Liver (tissue), 7 donors: ENCODE measurements at regions not wholly inside any gene's neighbourhood (a gene's known extent, or its start where the extent isn't known, plus 50 kb on each side); places are given as distances from the start of the nearest gene placed in this dataset.

Source experiments
- DNase-seq: peaks from one replicate; pipeline ENCODE4 v3.0.0-alpha.2; 2017; ENCODE audit warnings: low spot score
- H3K27ac ChIP-seq, 2 donors: one replicate each; pipeline ENCODE4 v1.7.0; 2013; ENCODE audit warnings: inconsistent platforms in 2 of 2, low read length in 2 of 2, control low read depth in 1 of 2, low read depth in 1 of 2, mild to moderate bottlenecking in 1 of 2
- H3K27me3 ChIP-seq, 4 donors: one replicate each; pipeline versions ENCODE4 v1.6.1 to v1.7.0; 2013; ENCODE audit warnings: low read length in 3 of 4, inconsistent platforms in 1 of 4, mild to moderate bottlenecking in 1 of 4, moderate library complexity in 1 of 4; ENCODE audit not compliant: control insufficient read depth in 4 of 4, insufficient read depth in 4 of 4
- H3K36me3 ChIP-seq, 4 donors: one replicate each; pipeline versions ENCODE4 v1.6.1 to v1.7.0; 2013; ENCODE audit warnings: low read length in 3 of 4, mild to moderate bottlenecking in 3 of 4, low read depth in 1 of 4, moderate library complexity in 1 of 4; ENCODE audit not compliant: control insufficient read depth in 4 of 4, insufficient read depth in 3 of 4
- H3K4me1 ChIP-seq, 4 donors: one replicate each; pipeline versions ENCODE4 v1.6.1 to v1.7.0; 2013; ENCODE audit warnings: low read length in 3 of 4, mild to moderate bottlenecking in 3 of 4, moderate library complexity in 1 of 4; ENCODE audit not compliant: control insufficient read depth in 4 of 4, insufficient read depth in 4 of 4
- H3K4me3 ChIP-seq, 3 donors: one replicate each; pipeline versions ENCODE4 v1.6.1 to v1.7.0; 2013; ENCODE audit warnings: low read length in 3 of 3, control low read depth in 1 of 3, low read depth in 1 of 3, mild to moderate bottlenecking in 1 of 3
- H3K9ac ChIP-seq, 2 donors: one replicate each; pipeline ENCODE4 v1.7.0; 2013; ENCODE audit warnings: low read length in 2 of 2, mild to moderate bottlenecking in 2 of 2, moderate library complexity in 2 of 2, control low read depth in 1 of 2, low read depth in 1 of 2
- H3K9me3 ChIP-seq, 4 donors: one replicate each; pipeline versions ENCODE4 v1.6.1 to v1.7.0; 2013; ENCODE audit warnings: low read length in 3 of 4; ENCODE audit not compliant: control insufficient read depth in 4 of 4
- FOXA1 ChIP-seq: IDR thresholded peaks from 2 replicates; pipeline ENCODE4 v1.6.1; 2016; ENCODE audit warnings: antibody characterized with exemption
- FOXA2 ChIP-seq: IDR thresholded peaks from 2 replicates; pipeline ENCODE4 v1.6.1; 2016; ENCODE audit warnings: antibody characterized with exemption
- GABPA ChIP-seq, 2 donors: IDR thresholded peaks in 1 of 2; conservative IDR thresholded peaks in 1 of 2; 2 replicates each; pipeline ENCODE4 v1.6.1; 2016; ENCODE audit warnings: antibody characterized with exemption in 2 of 2, mild to moderate bottlenecking in 1 of 2, moderate library complexity in 1 of 2
- HNF4A ChIP-seq, 2 donors: conservative IDR thresholded peaks; 2 replicates each; pipeline ENCODE4 v1.6.1; 2016; ENCODE audit warnings: antibody characterized with exemption in 2 of 2, mild to moderate bottlenecking in 2 of 2
- HNF4G ChIP-seq: IDR thresholded peaks from 2 replicates; pipeline ENCODE4 v1.6.1; 2016; ENCODE audit warnings: antibody characterized with exemption
- JUND ChIP-seq, 2 donors: IDR thresholded peaks; 2 replicates each; pipeline ENCODE4 v1.6.1; 2016; ENCODE audit warnings: antibody characterized with exemption in 2 of 2
- NR2F2 ChIP-seq: IDR thresholded peaks from 2 replicates; pipeline ENCODE4 v1.6.1; 2016; ENCODE audit warnings: antibody characterized with exemption
- RAD21 ChIP-seq, 2 donors: IDR thresholded peaks; 2 replicates each; pipeline ENCODE4 v1.6.1; 2016; ENCODE audit warnings: antibody characterized with exemption in 2 of 2, mild to moderate bottlenecking in 2 of 2
- SP1 ChIP-seq: IDR thresholded peaks from 2 replicates; pipeline ENCODE4 v1.6.1; 2018; ENCODE audit warnings: antibody characterized with exemption, mild to moderate bottlenecking
- TAF1 ChIP-seq: conservative IDR thresholded peaks from 2 replicates; pipeline ENCODE4 v1.6.1; 2016; ENCODE audit warnings: antibody characterized with exemption, mild to moderate bottlenecking
- YY1 ChIP-seq: IDR thresholded peaks from 2 replicates; pipeline ENCODE4 v1.6.1; 2016; ENCODE audit warnings: antibody characterized with exemption, mild to moderate bottlenecking
- WGBS: extraction: QIAGEN DNeasy Blood & Tissue Kit; methylation state at CpG from one replicate; pipeline ENCODE4 v1.1.7; 2013; 5-methylcytosine and 5-hydroxymethylcytosine counted together
- TF ChIP-seq, protein P1 (sequence below): IDR thresholded peaks from 2 replicates; pipeline ENCODE4 v1.6.1; 2016; ENCODE audit warnings: antibody characterized with exemption, mild to moderate bottlenecking
- TF ChIP-seq, protein P2 (sequence below): IDR thresholded peaks from 2 replicates; pipeline ENCODE4 v1.6.1; 2016; ENCODE audit warnings: antibody characterized with exemption
- TF ChIP-seq, protein P3 (sequence below): IDR thresholded peaks from 2 replicates; pipeline ENCODE4 v1.6.1; 2016; ENCODE audit warnings: antibody characterized with exemption
- donor health status: healthy.
- donor health status: healthy.
- donor health status: healthy.
- donor health status: healthy.

DNA sequence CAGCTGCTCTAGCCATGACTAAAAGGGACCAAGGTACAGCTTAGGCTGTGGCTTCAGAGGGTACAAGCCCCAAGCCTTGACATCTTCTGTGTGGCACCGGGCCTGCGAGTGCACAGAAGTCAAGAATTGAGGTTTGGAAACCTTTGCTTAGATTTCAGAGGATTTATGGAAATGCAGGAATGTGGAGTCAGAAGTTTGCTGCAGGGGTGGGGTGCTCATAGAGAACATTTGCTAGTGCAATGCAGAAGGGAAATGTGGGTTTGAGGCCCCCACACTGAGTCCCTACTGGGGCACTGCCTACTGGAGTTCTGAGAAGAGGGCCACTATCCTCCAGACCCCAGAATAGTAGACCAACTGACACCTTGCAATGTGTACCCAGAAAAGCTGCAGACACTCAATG, 624.9 kb upstream of the FTMT start:
- DNase-seq: no peak
- no peaks in the 10 kb centered on the region for H3K4me1 ChIP-seq
- H3K27ac ChIP-seq: no peak overlapping the region
- no peaks in the 10 kb centered on the region for H3K27me3 ChIP-seq
- no peaks in the 10 kb centered on the region for H3K36me3 ChIP-seq
- TF ChIP-seq, protein P1, sequence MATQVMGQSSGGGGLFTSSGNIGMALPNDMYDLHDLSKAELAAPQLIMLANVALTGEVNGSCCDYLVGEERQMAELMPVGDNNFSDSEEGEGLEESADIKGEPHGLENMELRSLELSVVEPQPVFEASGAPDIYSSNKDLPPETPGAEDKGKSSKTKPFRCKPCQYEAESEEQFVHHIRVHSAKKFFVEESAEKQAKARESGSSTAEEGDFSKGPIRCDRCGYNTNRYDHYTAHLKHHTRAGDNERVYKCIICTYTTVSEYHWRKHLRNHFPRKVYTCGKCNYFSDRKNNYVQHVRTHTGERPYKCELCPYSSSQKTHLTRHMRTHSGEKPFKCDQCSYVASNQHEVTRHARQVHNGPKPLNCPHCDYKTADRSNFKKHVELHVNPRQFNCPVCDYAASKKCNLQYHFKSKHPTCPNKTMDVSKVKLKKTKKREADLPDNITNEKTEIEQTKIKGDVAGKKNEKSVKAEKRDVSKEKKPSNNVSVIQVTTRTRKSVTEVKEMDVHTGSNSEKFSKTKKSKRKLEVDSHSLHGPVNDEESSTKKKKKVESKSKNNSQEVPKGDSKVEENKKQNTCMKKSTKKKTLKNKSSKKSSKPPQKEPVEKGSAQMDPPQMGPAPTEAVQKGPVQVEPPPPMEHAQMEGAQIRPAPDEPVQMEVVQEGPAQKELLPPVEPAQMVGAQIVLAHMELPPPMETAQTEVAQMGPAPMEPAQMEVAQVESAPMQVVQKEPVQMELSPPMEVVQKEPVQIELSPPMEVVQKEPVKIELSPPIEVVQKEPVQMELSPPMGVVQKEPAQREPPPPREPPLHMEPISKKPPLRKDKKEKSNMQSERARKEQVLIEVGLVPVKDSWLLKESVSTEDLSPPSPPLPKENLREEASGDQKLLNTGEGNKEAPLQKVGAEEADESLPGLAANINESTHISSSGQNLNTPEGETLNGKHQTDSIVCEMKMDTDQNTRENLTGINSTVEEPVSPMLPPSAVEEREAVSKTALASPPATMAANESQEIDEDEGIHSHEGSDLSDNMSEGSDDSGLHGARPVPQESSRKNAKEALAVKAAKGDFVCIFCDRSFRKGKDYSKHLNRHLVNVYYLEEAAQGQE: no peak
- TF ChIP-seq NR2F2: no peak
- TF ChIP-seq FOXA2: no peak
- TF ChIP-seq SP1: no peak
- no peak for TF ChIP-seq RAD21 (IDR thresholded peaks at IDR 0.05)
- TF ChIP-seq YY1: no peak
- no peak for TF ChIP-seq HNF4A (conservative IDR thresholded peaks at IDR 0.05)
- no peak for TF ChIP-seq TAF1
- TF ChIP-seq, protein P2, sequence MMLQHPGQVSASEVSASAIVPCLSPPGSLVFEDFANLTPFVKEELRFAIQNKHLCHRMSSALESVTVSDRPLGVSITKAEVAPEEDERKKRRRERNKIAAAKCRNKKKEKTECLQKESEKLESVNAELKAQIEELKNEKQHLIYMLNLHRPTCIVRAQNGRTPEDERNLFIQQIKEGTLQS: no peak
- no peak for TF ChIP-seq FOXA1
- no peak for TF ChIP-seq JUND (IDR thresholded peaks at IDR 0.05)
- TF ChIP-seq, protein P3, sequence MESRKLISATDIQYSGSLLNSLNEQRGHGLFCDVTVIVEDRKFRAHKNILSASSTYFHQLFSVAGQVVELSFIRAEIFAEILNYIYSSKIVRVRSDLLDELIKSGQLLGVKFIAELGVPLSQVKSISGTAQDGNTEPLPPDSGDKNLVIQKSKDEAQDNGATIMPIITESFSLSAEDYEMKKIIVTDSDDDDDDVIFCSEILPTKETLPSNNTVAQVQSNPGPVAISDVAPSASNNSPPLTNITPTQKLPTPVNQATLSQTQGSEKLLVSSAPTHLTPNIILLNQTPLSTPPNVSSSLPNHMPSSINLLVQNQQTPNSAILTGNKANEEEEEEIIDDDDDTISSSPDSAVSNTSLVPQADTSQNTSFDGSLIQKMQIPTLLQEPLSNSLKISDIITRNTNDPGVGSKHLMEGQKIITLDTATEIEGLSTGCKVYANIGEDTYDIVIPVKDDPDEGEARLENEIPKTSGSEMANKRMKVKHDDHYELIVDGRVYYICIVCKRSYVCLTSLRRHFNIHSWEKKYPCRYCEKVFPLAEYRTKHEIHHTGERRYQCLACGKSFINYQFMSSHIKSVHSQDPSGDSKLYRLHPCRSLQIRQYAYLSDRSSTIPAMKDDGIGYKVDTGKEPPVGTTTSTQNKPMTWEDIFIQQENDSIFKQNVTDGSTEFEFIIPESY: no peak
- TF ChIP-seq GABPA (IDR thresholded peaks at IDR 0.05 in 1 of 2, conservative IDR thresholded peaks at IDR 0.05 in 1 of 2): no peak
- H3K4me3 ChIP-seq: no peak overlapping the region
- no peaks in the 10 kb centered on the region for H3K9me3 ChIP-seq
- no peak overlapping the region for H3K9ac ChIP-seq
- WGBS: 36% methylated on average over 2 of the region's 2 CpGs

DNA sequence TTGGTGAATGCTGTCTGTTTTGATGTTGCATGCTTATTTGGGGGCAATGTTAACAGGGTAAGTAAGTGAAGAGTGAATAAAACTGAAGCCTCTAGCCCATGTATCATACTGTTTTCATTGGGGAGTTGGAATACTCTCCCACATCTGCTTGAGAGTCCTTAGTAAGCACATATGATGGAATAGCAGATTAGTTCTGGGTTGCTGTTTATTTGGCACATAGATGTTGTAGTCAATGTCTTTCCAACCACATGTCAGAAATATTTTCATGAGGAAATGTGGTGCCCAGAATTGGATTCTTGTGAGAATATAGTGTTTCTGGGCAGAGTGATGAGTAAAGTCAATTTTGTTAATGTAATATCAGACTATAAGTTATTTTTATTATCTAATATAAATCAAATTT, 611.7 kb upstream of the FTMT start:
- no peaks in the 10 kb centered on the region for H3K36me3 ChIP-seq
- H3K27ac ChIP-seq: no peak overlapping the region
- H3K9me3 ChIP-seq: no peaks in the 10 kb centered on the region
- H3K4me1 ChIP-seq: no peaks in the 10 kb centered on the region
- H3K4me3 ChIP-seq: no peak overlapping the region
- TF ChIP-seq GABPA (IDR thresholded peaks at IDR 0.05 in 1 of 2, conservative IDR thresholded peaks at IDR 0.05 in 1 of 2) (no peak), RAD21 (IDR thresholded peaks at IDR 0.05) (no peak), NR2F2 (no peak), HNF4G (no peak)
- TF ChIP-seq, protein P2: no peak
- TF ChIP-seq, protein P3: no peak
- no peak overlapping the region for H3K9ac ChIP-seq
- DNase-seq: no peak
- no peaks in the 10 kb centered on the region for H3K27me3 ChIP-seq
